HG02840 (cell line): ENCODE measurements at regions not wholly inside any gene's neighbourhood (a gene's known extent, or its start where the extent isn't known, plus 50 kb on each side); places are given as distances from the start of the nearest gene placed in this dataset.
"Not testable (repeated sequence)": the region's sequence is repeated elsewhere in the genome, so short reads cannot be mapped to it uniquely, and the experiment has no call there.

ENCODE experiments used
- ATAC-seq: cut with Tn5 transposase; IDR thresholded peaks from one replicate; pipeline ENCODE4 v1.9.1; 2021; ENCODE audit warnings: mild to moderate bottlenecking, moderate library complexity, moderate number of reproducible peaks; ENCODE audit not compliant: unreplicated experiment, low FRiP score

- ATAC-seq = no peak
Observed at GRCh38 chr3:94778289-94778688, 715.4 kb downstream of the NSUN3 start.

DNA sequence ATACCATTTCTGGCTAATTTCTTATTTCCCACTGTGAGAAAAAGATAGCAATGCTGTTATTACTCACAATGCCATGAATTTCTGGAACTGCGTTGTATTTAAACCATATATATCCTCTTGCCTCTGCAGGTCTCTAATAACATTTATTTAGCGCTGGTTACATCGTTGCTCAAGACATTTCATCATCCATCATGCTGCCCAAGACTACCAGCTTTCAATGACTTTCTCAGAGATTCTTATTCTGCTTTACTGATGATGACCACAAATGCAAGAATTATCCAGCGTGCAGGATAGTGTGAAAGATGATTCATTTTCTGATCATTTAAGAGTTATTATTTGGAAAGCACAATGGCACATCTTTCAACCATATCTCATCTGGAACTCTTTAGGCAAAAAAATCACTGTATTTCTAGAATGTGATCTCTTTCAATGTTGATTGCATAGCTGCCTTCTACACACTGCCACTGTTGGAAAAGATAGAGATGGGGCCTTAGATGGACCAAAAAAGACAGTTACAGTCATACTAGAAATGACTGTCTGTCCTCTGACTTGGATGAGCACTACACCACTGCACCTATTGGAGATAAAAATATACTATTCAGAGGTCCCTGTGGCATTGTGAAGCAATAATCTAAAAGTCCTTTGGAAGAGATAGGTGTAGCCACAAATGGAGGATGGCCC is 716.1 kb downstream of the NSUN3 start:
- ATAC-seq = no peak

DNA sequence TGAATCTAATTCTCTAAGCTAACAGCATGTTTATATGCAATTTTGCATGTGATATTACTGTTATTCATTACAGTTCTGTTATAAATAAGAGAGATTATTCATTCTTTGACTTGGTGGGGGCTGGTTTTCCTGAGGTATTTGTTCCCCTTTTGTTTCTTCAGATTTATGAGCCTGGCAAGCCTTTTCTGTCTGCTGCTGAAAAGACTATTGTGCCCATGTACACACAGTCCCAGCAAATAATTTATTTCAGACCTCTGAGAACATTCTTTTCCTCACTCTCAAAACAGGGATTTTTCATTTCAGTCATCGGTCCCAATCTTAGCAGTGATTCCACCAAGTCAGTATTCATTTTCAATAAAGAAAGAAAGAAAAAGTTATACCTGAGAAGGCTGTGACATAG is 716.8 kb downstream of the NSUN3 start:
- ATAC-seq = no peak

DNA sequence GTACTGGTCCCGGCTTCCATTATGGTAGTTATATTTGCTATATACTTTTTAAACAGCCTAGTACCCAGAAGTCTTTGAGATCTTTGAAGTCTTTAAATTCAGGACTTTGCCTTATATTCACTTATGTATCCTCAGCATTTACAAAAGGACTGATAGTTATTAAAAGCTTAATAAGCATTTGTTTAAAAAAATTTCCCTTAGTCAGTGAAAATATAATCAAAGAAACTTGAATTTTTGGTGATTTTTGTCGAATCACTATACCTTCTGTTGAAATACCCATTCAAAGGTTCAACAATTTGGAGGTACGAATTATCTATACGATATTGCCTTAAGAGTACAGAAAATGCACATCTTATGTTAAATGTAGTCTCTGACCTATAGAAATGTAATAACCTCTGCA is 721.4 kb downstream of the NSUN3 start:
- ATAC-seq = no peak

- no peak for ATAC-seq
Observed at GRCh38 chr3:94787066-94787465, 724.2 kb downstream of the NSUN3 start.

GRCh38 chr3:94787734-94788270 is 724.9 kb downstream of the NSUN3 start:
- no peak for ATAC-seq

DNA sequence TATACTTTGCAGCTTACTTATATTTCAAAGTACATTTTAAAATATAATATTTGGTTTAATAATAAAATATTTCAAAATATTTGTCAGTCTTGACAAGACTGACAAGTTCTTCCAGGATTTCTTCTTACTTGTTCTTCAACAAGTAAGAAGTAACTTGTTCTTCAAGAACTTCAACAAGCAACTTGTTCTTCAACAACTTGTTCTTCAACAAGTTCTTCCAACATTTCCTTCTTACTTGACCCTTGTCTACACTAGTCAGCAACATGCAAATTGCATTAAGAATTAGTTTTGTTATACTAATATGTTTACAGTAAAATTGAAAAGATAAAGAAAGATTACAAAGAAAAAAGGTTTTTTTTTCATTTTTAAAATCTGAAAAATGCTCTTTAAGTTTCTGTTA is 731.7 kb downstream of the NSUN3 start:
- no peak for ATAC-seq

GRCh38 chr3:94799420-94800060 is 736.7 kb downstream of the NSUN3 start:
- ATAC-seq = no peak

- no peak for ATAC-seq
Observed at GRCh38 chr3:94811836-94812235, 749.0 kb downstream of the NSUN3 start.

DNA sequence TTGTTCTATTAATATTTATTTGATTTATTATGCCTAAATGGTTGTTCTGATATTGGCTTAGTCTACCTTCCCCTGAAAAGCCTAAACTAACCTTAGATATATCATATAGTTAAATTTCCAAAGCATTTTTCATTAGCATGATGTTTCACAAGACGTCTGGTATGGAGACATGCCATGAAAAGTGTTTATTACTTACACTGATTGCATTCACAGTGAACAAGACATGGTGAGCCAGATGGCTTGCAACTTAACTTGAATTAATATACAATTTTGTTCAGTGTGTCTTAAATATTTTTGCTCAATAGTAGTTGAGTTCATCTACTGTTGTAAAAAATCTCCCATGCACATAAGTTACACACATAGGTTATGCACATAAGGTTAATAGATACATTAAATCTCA is 758.4 kb downstream of the NSUN3 start:
- ATAC-seq = no peak

GRCh38 chr3:94822298-94822697 is 759.4 kb downstream of the NSUN3 start:
- no peak for ATAC-seq

- not testable (repeated sequence) for ATAC-seq
Observed at GRCh38 chr3:94846251-94846650, 783.4 kb downstream of the NSUN3 start.

- ATAC-seq = no peak
Observed at GRCh38 chr3:94862703-94863102, 799.8 kb downstream of the NSUN3 start.

DNA sequence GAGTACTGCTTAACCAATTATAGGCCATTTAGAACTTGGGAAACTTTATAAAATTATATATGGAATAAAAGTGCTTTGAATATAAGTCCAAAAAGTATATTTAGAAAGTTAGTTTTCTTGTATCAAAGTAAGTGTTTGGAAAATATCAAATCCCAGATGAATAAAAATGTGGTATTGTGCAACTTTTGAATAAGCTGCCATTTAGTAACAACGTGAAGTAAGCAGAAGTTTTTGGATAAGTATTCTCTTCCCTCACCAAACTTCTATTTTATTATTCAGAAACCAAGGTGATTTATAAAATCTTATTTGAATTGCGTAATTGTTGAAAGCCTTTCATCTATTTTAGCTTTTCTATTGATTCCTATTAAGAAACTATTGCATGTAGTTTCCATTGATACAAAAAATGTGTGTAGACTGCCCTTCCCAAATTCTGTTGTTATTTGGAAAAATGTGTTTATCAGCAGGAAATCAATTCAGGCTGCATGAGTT is 806.2 kb downstream of the NSUN3 start:
- ATAC-seq = no peak

DNA sequence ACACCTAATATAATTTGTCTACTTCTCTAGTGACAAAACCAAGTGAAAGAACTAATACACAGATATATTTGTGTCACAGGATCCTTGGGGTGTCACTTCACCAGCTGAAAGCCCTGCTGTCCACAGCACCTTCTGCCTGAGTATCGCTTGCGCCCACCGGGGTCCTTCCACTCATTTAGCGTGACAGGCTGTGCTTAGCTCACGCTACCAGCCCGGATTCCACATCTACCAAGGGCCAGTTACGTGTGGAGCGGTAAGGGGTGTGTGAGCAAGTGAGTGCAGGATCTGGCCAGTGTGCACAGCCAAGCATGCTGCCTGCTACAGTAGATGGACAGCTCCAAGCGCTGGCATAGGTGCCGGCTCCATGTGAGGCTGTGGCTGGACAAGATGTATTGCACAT is 810.9 kb downstream of the NSUN3 start:
- ATAC-seq = no peak

GRCh38 chr3:94875149-94875548 is 812.3 kb downstream of the NSUN3 start:
- ATAC-seq = no peak

DNA sequence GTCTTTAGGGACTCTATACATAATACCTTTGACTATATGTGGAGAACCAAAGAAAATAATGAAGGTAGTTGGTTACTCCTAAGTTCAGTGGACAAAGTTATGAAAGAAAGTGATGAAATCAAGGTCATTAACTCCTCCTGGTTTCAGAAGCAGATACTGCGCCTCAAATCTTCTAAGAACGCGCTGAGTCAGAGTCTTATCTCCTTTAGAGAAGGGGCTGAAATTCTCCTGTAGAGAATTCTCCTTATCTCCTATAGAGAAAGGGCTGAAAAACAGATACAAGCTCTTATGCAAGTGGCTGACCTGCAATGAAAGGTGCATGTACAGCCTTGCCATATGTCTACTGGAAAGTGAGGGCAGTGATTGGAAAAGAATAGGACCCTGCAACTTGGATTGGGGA is 824.2 kb downstream of the NSUN3 start:
- ATAC-seq = no peak

GRCh38 chr3:94896994-94897393 is 834.1 kb downstream of the NSUN3 start:
- ATAC-seq = no peak

DNA sequence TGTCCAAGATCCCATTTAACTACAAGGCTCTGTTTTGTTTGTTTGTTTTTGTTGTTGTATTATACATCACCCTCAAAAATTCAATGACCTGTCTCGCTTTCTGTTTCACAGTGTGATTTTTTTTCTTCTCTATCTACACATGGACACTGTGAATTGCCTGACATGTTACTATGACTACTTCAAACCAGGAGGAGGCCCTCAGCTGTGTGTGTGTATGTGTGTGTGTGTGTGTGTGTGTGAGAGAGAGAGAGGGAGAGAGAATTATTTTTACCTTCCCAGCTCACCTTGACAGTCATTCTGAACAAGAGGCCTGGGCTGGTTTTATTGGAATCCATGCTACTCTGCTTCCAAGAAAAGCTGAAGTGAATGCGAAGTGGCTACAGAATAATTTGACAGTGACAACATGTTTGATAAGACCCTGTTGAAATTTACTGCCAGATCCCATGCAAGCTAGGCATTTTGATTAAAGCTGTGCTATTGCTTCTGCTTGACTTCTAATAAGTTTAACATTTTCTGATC is 841.4 kb downstream of the NSUN3 start:
- ATAC-seq = no peak

GRCh38 chr3:94909726-94910125 is 846.9 kb downstream of the NSUN3 start:
- ATAC-seq = no peak

- ATAC-seq = no peak
Observed at GRCh38 chr3:94912656-94913055, 849.8 kb downstream of the NSUN3 start.

GRCh38 chr3:94927175-94927574 is 864.3 kb downstream of the NSUN3 start:
- ATAC-seq = no peak
